MCF 10A (cell line): ENCODE measurements at regions not wholly inside any gene's neighbourhood (a gene's known extent, or its start where the extent isn't known, plus 50 kb on each side); places are given as distances from the start of the nearest gene placed in this dataset.

Experiments
- BruUV-seq: library from RNA; stranded (reverse); fragments of 400-500 nt; replicated peaks from 2 replicates; lab custom pipeline; 2021; lab: Mats Ljungman, UMichigan
- CTCF ChIA-PET: fragments of 300-600 bp; sonication (Branson Sonifier 250); formaldehyde crosslinking; extraction: SDS; loops from one replicate; lab custom pipeline; 2021; ENCODE audit warnings: antibody characterized with exemption, inconsistent platforms; lab: Yijun Ruan, JAX
- POLR2A ChIA-PET: fragments of 300-600, 350-650 bp; sonication (Branson Sonifier 250); formaldehyde crosslinking; extraction: SDS; loops from one replicate; lab custom pipeline; 2020; ENCODE audit warnings: antibody characterized with exemption, inconsistent platforms; lab: Yijun Ruan, JAX
- DNase-seq: peaks from one replicate; pipeline ENCODE4 v3.0.0-alpha.2; 2018; ENCODE audit not compliant: unreplicated experiment
- H3K27ac Mint-ChIP-seq: one replicate; pipeline ENCODE4 v1.8.0; 2022; ENCODE audit warnings: mild to moderate bottlenecking, low read depth, mixed read lengths; ENCODE audit not compliant: unreplicated experiment
- H3K27me3 Mint-ChIP-seq: one replicate; pipeline ENCODE4 v1.8.0; 2022; ENCODE audit warnings: mixed read lengths; ENCODE audit not compliant: insufficient read depth, unreplicated experiment
- H3K36me3 Mint-ChIP-seq: one replicate; pipeline ENCODE4 v1.8.0; 2022; ENCODE audit warnings: mild to moderate bottlenecking, moderate library complexity, mixed read lengths; ENCODE audit not compliant: insufficient read depth, unreplicated experiment
- H3K4me1 Mint-ChIP-seq: one replicate; pipeline ENCODE4 v1.8.0; 2022; ENCODE audit warnings: mixed read lengths; ENCODE audit not compliant: insufficient read depth, unreplicated experiment
- H3K4me3 Mint-ChIP-seq: one replicate; pipeline ENCODE4 v1.8.0; 2022; ENCODE audit warnings: mild to moderate bottlenecking, moderate library complexity, mixed read lengths; ENCODE audit not compliant: unreplicated experiment
- H3K9me3 Mint-ChIP-seq: one replicate; pipeline ENCODE4 v1.8.0; 2022; ENCODE audit warnings: mixed read lengths; ENCODE audit not compliant: unreplicated experiment
- CTCF ChIP-seq: fragments of 200-600 bp; IDR thresholded peaks from one replicate; pipeline ENCODE4 v1.8.0; 2022; ENCODE audit warnings: antibody characterized with exemption, mild to moderate bottlenecking; ENCODE audit not compliant: unreplicated experiment
- intact Hi-C: fragments of 100-400 bp; cut with micrococcal nuclease; formaldehyde crosslinking; loops from 2 replicates; pipeline ENCODE4 v1.14.1; 2022

GRCh38 chr11:112786196-112786595 lies 175.0 kb upstream of the NCAM1 start:
- no peak for TF ChIP-seq CTCF
- BruUV-seq, result no TSS peak
- peaks cover 9% of the 10 kb centered on the region for H3K4me1 Mint-ChIP-seq
- H3K4me3 Mint-ChIP-seq, result no peak overlapping the region
- no peak for DNase-seq
- intact Hi-C loops, result no loop called here
- no peaks in the 10 kb centered on the region for H3K36me3 Mint-ChIP-seq
- CTCF ChIA-PET, result interaction anchor here (1.3 to 1.5 kb wide), 2 partner anchors 9 to 328 kb away, joined by 3 to 4 read pairs; no protein-coding TSS in a partner anchor
- H3K9me3 Mint-ChIP-seq, result no peaks in the 10 kb centered on the region
- POLR2A ChIA-PET, result interaction anchor here (0.6 kb wide), 1 partner anchor 758 kb away, joined by 4 read pairs; no protein-coding TSS in a partner anchor
- peaks cover 21% of the 10 kb centered on the region for H3K27me3 Mint-ChIP-seq
- no peak overlapping the region for H3K27ac Mint-ChIP-seq

- no peaks in the 10 kb centered on the region for H3K36me3 Mint-ChIP-seq
- DNase-seq, result no peak
- no TSS peak for BruUV-seq
- H3K27me3 Mint-ChIP-seq, result peaks cover 13% of the 10 kb centered on the region
- peaks cover 9% of the 10 kb centered on the region for H3K4me1 Mint-ChIP-seq
- H3K27ac Mint-ChIP-seq, result no peak overlapping the region
- intact Hi-C loops, result no loop called here
- ChIA-PET CTCF (interaction anchor here (0.6 to 1.5 kb wide), 6 partner anchors 8 to 519 kb away, joined by 3 to 7 read pairs (median 5); no protein-coding TSS in a partner anchor), POLR2A (interaction anchor here (0.7 to 1.2 kb wide), 2 partner anchors 54 to 465 kb away, joined by 3 read pairs; no protein-coding TSS in a partner anchor)
- H3K9me3 Mint-ChIP-seq, result no peaks in the 10 kb centered on the region
- H3K4me3 Mint-ChIP-seq, result no peak overlapping the region
- TF ChIP-seq CTCF, result no peak
Observed at GRCh38 chr11:112786886-112787530, 174.2 kb upstream of the NCAM1 start.

GRCh38 chr11:112789481-112789880 lies 171.7 kb upstream of the NCAM1 start:
- POLR2A ChIA-PET, result no interaction called here
- H3K36me3 Mint-ChIP-seq, result no peaks in the 10 kb centered on the region
- no peak for DNase-seq
- CTCF ChIA-PET, result interaction anchor here (0.7 to 5.0 kb wide), 3 partner anchors 200 to 500 kb away, joined by 3 to 36 read pairs (median 3); no protein-coding TSS in a partner anchor
- no peak overlapping the region for H3K4me3 Mint-ChIP-seq
- TF ChIP-seq CTCF, result no peak
- no TSS peak for BruUV-seq
- H3K9me3 Mint-ChIP-seq, result no peaks in the 10 kb centered on the region
- no peaks in the 10 kb centered on the region for H3K27me3 Mint-ChIP-seq
- H3K27ac Mint-ChIP-seq, result no peak overlapping the region
- H3K4me1 Mint-ChIP-seq, result peaks cover 9% of the 10 kb centered on the region
- intact Hi-C loops, result no loop called here

- ChIA-PET CTCF (interaction anchor here (0.6 to 5.0 kb wide), 8 partner anchors 11 to 512 kb away, joined by 3 to 36 read pairs (median 4); no protein-coding TSS in a partner anchor), POLR2A (interaction anchor here (0.6 to 0.7 kb wide), 3 partner anchors 10 to 376 kb away, joined by 3 read pairs; no protein-coding TSS in a partner anchor)
- Mint-ChIP-seq H3K4me3 (no peak overlapping the region), H3K36me3 (no peaks in the 10 kb centered on the region), H3K4me1 (peaks cover 7% of the 10 kb centered on the region), H3K27me3 (no peaks in the 10 kb centered on the region), H3K9me3 (no peaks in the 10 kb centered on the region), H3K27ac (no peak overlapping the region)
- DNase-seq, result no peak
- intact Hi-C loops, result no loop called here
- no TSS peak for BruUV-seq
- TF ChIP-seq CTCF, result no peak
Observed at GRCh38 chr11:112790286-112790685, 170.9 kb upstream of the NCAM1 start.
